ENCODE measurements at regions not wholly inside any gene's neighbourhood (a gene's known extent, or its start where the extent isn't known, plus 50 kb on each side); places are given as distances from the start of the nearest gene placed in this dataset.
A peak's percentile ranks its signal among the peaks of the same experiment; 100 is the strongest.
"Not testable (repeated sequence)": the region's sequence is repeated elsewhere in the genome, so short reads cannot be mapped to it uniquely, and the experiment has no call there.

- DNase-seq (ENCODE audit: low read depth) = peak; percentile 64
These were observed 289.7 kb upstream of the VSTM2A start for GRCh38 chr7:54252256-54253035.

- no peak for DNase-seq (ENCODE audit: low read depth)
These were observed 289.2 kb upstream of the VSTM2A start for GRCh38 chr7:54253036-54253373.

GRCh38 chr7:54255242-54255641 is 286.9 kb upstream of the VSTM2A start:
- no peak for DNase-seq (ENCODE audit: low read depth)

- DNase-seq (ENCODE audit: low read depth) = no peak
These were observed 283.0 kb upstream of the VSTM2A start for GRCh38 chr7:54259185-54259584.

- DNase-seq (ENCODE audit: low read depth) = peak; percentile 100
These were observed 281.2 kb upstream of the VSTM2A start for GRCh38 chr7:54260941-54261371.

GRCh38 chr7:54278847-54279246 is 263.3 kb upstream of the VSTM2A start:
- no peak for DNase-seq (ENCODE audit: low read depth)

- peak; percentile 1 for DNase-seq (ENCODE audit: low read depth)
These were observed 249.8 kb upstream of the VSTM2A start for GRCh38 chr7:54292171-54292925.

GRCh38 chr7:54299426-54299825 is 242.7 kb upstream of the VSTM2A start:
- DNase-seq (ENCODE audit: low read depth) = no peak

- DNase-seq (ENCODE audit: low read depth) = not testable (repeated sequence)
These were observed 226.2 kb upstream of the VSTM2A start for GRCh38 chr7:54315955-54316354.

GRCh38 chr7:54326592-54327167 is 215.5 kb upstream of the VSTM2A start:
- no peak for DNase-seq (ENCODE audit: low read depth)

GRCh38 chr7:54330216-54330800 is 211.9 kb upstream of the VSTM2A start:
- no peak for DNase-seq (ENCODE audit: low read depth)

- DNase-seq (ENCODE audit: low read depth) = peak; percentile 85
These were observed 210.9 kb upstream of the VSTM2A start for GRCh38 chr7:54331311-54331710.

GRCh38 chr7:54332301-54332700 is 209.9 kb upstream of the VSTM2A start:
- no peak for DNase-seq (ENCODE audit: low read depth)

GRCh38 chr7:54333952-54334351 is 208.2 kb upstream of the VSTM2A start:
- peak; percentile 51 for DNase-seq (ENCODE audit: low read depth)

GRCh38 chr7:54336800-54337199 is 205.4 kb upstream of the VSTM2A start:
- no peak for DNase-seq (ENCODE audit: low read depth)

- no peak for DNase-seq (ENCODE audit: low read depth)
These were observed 204.7 kb upstream of the VSTM2A start for GRCh38 chr7:54337466-54337865.

- no peak for DNase-seq (ENCODE audit: low read depth)
These were observed 203.9 kb upstream of the VSTM2A start for GRCh38 chr7:54338319-54338718.

- DNase-seq (ENCODE audit: low read depth) = peak; percentile 95
These were observed 203.1 kb upstream of the VSTM2A start for GRCh38 chr7:54339073-54339472.

- DNase-seq (ENCODE audit: low read depth) = no peak
These were observed 199.7 kb upstream of the VSTM2A start for GRCh38 chr7:54342458-54342857.

GRCh38 chr7:54343511-54343910 is 198.7 kb upstream of the VSTM2A start:
- DNase-seq (ENCODE audit: low read depth) = no peak

GRCh38 chr7:54345746-54346145 is 196.4 kb upstream of the VSTM2A start:
- DNase-seq (ENCODE audit: low read depth) = no peak

GRCh38 chr7:54349229-54349628 is 192.9 kb upstream of the VSTM2A start:
- DNase-seq (ENCODE audit: low read depth) = peak; percentile 99
